ENCODE measurements at regions not wholly inside any gene's neighbourhood (a gene's known extent, or its start where the extent isn't known, plus 50 kb on each side); places are given as distances from the start of the nearest gene placed in this dataset.
"Not testable (repeated sequence)": the region's sequence is repeated elsewhere in the genome, so short reads cannot be mapped to it uniquely, and the experiment has no call there.

GRCh38 chr4:127352220-127353113 is 280.3 kb upstream of the INTU start:
- DNase-seq (ENCODE audit: low read depth, low spot score): peak; percentile 9

GRCh38 chr4:127355743-127356142 is 277.0 kb upstream of the INTU start:
- DNase-seq (ENCODE audit: low read depth, low spot score): no peak

- DNase-seq (ENCODE audit: low read depth, low spot score): no peak
Measured at GRCh38 chr4:127357765-127358164, 275.0 kb upstream of the INTU start.

GRCh38 chr4:127362686-127363085 is 270.1 kb upstream of the INTU start:
- no peak for DNase-seq (ENCODE audit: low read depth, low spot score)

GRCh38 chr4:127364397-127364796 is 268.4 kb upstream of the INTU start:
- no peak for DNase-seq (ENCODE audit: low read depth, low spot score)

- DNase-seq (ENCODE audit: low read depth, low spot score): no peak
Measured at GRCh38 chr4:127364911-127365310, 267.8 kb upstream of the INTU start.

GRCh38 chr4:127370604-127371003 is 262.2 kb upstream of the INTU start:
- no peak for DNase-seq (ENCODE audit: low read depth, low spot score)

- DNase-seq (ENCODE audit: low read depth, low spot score): no peak
Measured at GRCh38 chr4:127379499-127379898, 253.3 kb upstream of the INTU start.

GRCh38 chr4:127379948-127380347 is 252.8 kb upstream of the INTU start:
- DNase-seq (ENCODE audit: low read depth, low spot score): not testable (repeated sequence)

- no peak for DNase-seq (ENCODE audit: low read depth, low spot score)
Measured at GRCh38 chr4:127383666-127384065, 249.1 kb upstream of the INTU start.

- DNase-seq (ENCODE audit: low read depth, low spot score): no peak
Measured at GRCh38 chr4:127394516-127394915, 238.2 kb upstream of the INTU start.

- no peak for DNase-seq (ENCODE audit: low read depth, low spot score)
Measured at GRCh38 chr4:127400276-127400675, 232.5 kb upstream of the INTU start.

- DNase-seq (ENCODE audit: low read depth, low spot score): peak; percentile 62
Measured at GRCh38 chr4:127400731-127401346, 231.9 kb upstream of the INTU start.

- peak; percentile 37 for DNase-seq (ENCODE audit: low read depth, low spot score)
Measured at GRCh38 chr4:127403471-127404084, 229.2 kb upstream of the INTU start.

GRCh38 chr4:127406187-127406586 is 226.6 kb upstream of the INTU start:
- no peak for DNase-seq (ENCODE audit: low read depth, low spot score)

GRCh38 chr4:127407572-127407971 is 225.2 kb upstream of the INTU start:
- not testable (repeated sequence) for DNase-seq (ENCODE audit: low read depth, low spot score)

GRCh38 chr4:127410201-127410600 is 222.6 kb upstream of the INTU start:
- no peak for DNase-seq (ENCODE audit: low read depth, low spot score)

GRCh38 chr4:127410644-127411043 is 222.1 kb upstream of the INTU start:
- DNase-seq (ENCODE audit: low read depth, low spot score): peak; percentile 20

GRCh38 chr4:127414951-127415606 is 217.7 kb upstream of the INTU start:
- no peak for DNase-seq (ENCODE audit: low read depth, low spot score)

GRCh38 chr4:127416115-127416514 is 216.6 kb upstream of the INTU start:
- no peak for DNase-seq (ENCODE audit: low read depth, low spot score)

- DNase-seq (ENCODE audit: low read depth, low spot score): no peak
Measured at GRCh38 chr4:127417885-127418535, 214.7 kb upstream of the INTU start.

GRCh38 chr4:127419431-127419830 is 213.3 kb upstream of the INTU start:
- no peak for DNase-seq (ENCODE audit: low read depth, low spot score)
